ENCODE measurements at regions not wholly inside any gene's neighbourhood (a gene's known extent, or its start where the extent isn't known, plus 50 kb on each side); places are given as distances from the start of the nearest gene placed in this dataset.

GRCh38 chr9:89669361-89669842 lies 64.6 kb downstream of the GADD45G start:
- Mint-ChIP-seq H3K4me1 (ENCODE audit: low read depth) (no peaks in the 10 kb centered on the region), H3K27ac (no peak overlapping the region), H3K36me3 (ENCODE audit: low read depth) (no peaks in the 10 kb centered on the region), H3K9me3 (peaks cover 2% of the 10 kb centered on the region), H3K27me3 (peaks cover 4% of the 10 kb centered on the region), H3K4me3 (no peak overlapping the region)
- POLR2A ChIA-PET, result no interaction called here
- Histone ChIP-seq H3K4me3 (ENCODE audit: low read length) (no peak overlapping the region), H3K27me3 (ENCODE audit: control insufficient read depth in 1 of 2, insufficient read depth in 2 of 2, low read length in 2 of 2) (no peaks in the 10 kb centered on the region), H3K4me1 (ENCODE audit: insufficient read depth, low read length) (peaks cover 5% of the 10 kb centered on the region), H3K27ac (ENCODE audit: low read depth in 1 of 2, low read length in 2 of 2) (no peak overlapping the region), H3K36me3 (ENCODE audit: insufficient read depth, low read length) (no peaks in the 10 kb centered on the region), H3K9me3 (ENCODE audit: control insufficient read depth in 1 of 2, insufficient read depth in 1 of 2, low read length in 2 of 2) (peaks cover 0 to 3% of the 10 kb centered on the region in 2 experiments)
- no peak for TF ChIP-seq CTCF (IDR thresholded peaks at IDR 0.05)
- ATAC-seq (ENCODE audit: poor library complexity), result no peak
- CTCF ChIA-PET, result no interaction called here
- intact Hi-C loops (cut with DNase I, micrococcal nuclease), result no loop called here
- peak in 1 of 14 experiments; percentile 12 for DNase-seq

GRCh38 chr9:89670114-89670513 lies 65.3 kb downstream of the GADD45G start:
- H3K9me3 Mint-ChIP-seq, result peaks cover 2% of the 10 kb centered on the region
- no peak for DNase-seq
- peaks cover 0 to 3% of the 10 kb centered on the region in 2 experiments for H3K9me3 ChIP-seq (ENCODE audit: control insufficient read depth in 1 of 2, insufficient read depth in 1 of 2, low read length in 2 of 2)
- H3K4me1 Mint-ChIP-seq (ENCODE audit: low read depth), result no peaks in the 10 kb centered on the region
- H3K4me3 Mint-ChIP-seq, result no peak overlapping the region
- H3K27me3 ChIP-seq (ENCODE audit: control insufficient read depth in 1 of 2, insufficient read depth in 2 of 2, low read length in 2 of 2), result no peaks in the 10 kb centered on the region
- no peak for TF ChIP-seq CTCF (IDR thresholded peaks at IDR 0.05)
- ChIA-PET POLR2A (no interaction called here), CTCF (no interaction called here)
- intact Hi-C loops (cut with DNase I, micrococcal nuclease), result no loop called here
- no peak overlapping the region for H3K4me3 ChIP-seq (ENCODE audit: low read length)
- H3K27ac ChIP-seq (ENCODE audit: low read depth in 1 of 2, low read length in 2 of 2), result no peak overlapping the region
- no peak overlapping the region for H3K27ac Mint-ChIP-seq
- no peaks in the 10 kb centered on the region for H3K36me3 ChIP-seq (ENCODE audit: insufficient read depth, low read length)
- no peaks in the 10 kb centered on the region for H3K36me3 Mint-ChIP-seq (ENCODE audit: low read depth)
- peaks cover 4% of the 10 kb centered on the region for H3K27me3 Mint-ChIP-seq
- peaks cover 5% of the 10 kb centered on the region for H3K4me1 ChIP-seq (ENCODE audit: insufficient read depth, low read length)
- ATAC-seq (ENCODE audit: poor library complexity), result no peak

GRCh38 chr9:89670801-89671434 lies 66.1 kb downstream of the GADD45G start:
- DNase-seq (no peak), ATAC-seq (ENCODE audit: poor library complexity) (no peak)
- H3K9me3 ChIP-seq (ENCODE audit: control insufficient read depth in 1 of 2, insufficient read depth in 1 of 2, low read length in 2 of 2), result peaks cover 0 to 3% of the 10 kb centered on the region in 2 experiments
- H3K4me1 ChIP-seq (ENCODE audit: insufficient read depth, low read length), result peaks cover 5% of the 10 kb centered on the region
- H3K36me3 Mint-ChIP-seq (ENCODE audit: low read depth), result no peaks in the 10 kb centered on the region
- no peaks in the 10 kb centered on the region for H3K4me1 Mint-ChIP-seq (ENCODE audit: low read depth)
- TF ChIP-seq CTCF (IDR thresholded peaks at IDR 0.05), result no peak
- H3K36me3 ChIP-seq (ENCODE audit: insufficient read depth, low read length), result no peaks in the 10 kb centered on the region
- H3K4me3 ChIP-seq (ENCODE audit: low read length), result no peak overlapping the region
- POLR2A ChIA-PET, result no interaction called here
- CTCF ChIA-PET, result no interaction called here
- no peak overlapping the region for H3K27ac ChIP-seq (ENCODE audit: low read depth in 1 of 2, low read length in 2 of 2)
- no peak overlapping the region for H3K27ac Mint-ChIP-seq
- peaks cover 3% of the 10 kb centered on the region for H3K27me3 Mint-ChIP-seq
- intact Hi-C loops (cut with DNase I, micrococcal nuclease), result no loop called here
- H3K9me3 Mint-ChIP-seq, result peaks cover 2% of the 10 kb centered on the region
- no peaks in the 10 kb centered on the region for H3K27me3 ChIP-seq (ENCODE audit: control insufficient read depth in 1 of 2, insufficient read depth in 2 of 2, low read length in 2 of 2)
- no peak overlapping the region for H3K4me3 Mint-ChIP-seq

Measured in CD4-positive, alpha-beta T cell (primary cell).